ENCODE measurements at regions not wholly inside any gene's neighbourhood (a gene's known extent, or its start where the extent isn't known, plus 50 kb on each side); places are given as distances from the start of the nearest gene placed in this dataset.
"Not testable (repeated sequence)": the region's sequence is repeated elsewhere in the genome, so short reads cannot be mapped to it uniquely, and the experiment has no call there.

- no peak for DNase-seq
These were observed 199.5 kb downstream of the TBC1D2B start for GRCh38 chr15:77877869-77878577.

DNA sequence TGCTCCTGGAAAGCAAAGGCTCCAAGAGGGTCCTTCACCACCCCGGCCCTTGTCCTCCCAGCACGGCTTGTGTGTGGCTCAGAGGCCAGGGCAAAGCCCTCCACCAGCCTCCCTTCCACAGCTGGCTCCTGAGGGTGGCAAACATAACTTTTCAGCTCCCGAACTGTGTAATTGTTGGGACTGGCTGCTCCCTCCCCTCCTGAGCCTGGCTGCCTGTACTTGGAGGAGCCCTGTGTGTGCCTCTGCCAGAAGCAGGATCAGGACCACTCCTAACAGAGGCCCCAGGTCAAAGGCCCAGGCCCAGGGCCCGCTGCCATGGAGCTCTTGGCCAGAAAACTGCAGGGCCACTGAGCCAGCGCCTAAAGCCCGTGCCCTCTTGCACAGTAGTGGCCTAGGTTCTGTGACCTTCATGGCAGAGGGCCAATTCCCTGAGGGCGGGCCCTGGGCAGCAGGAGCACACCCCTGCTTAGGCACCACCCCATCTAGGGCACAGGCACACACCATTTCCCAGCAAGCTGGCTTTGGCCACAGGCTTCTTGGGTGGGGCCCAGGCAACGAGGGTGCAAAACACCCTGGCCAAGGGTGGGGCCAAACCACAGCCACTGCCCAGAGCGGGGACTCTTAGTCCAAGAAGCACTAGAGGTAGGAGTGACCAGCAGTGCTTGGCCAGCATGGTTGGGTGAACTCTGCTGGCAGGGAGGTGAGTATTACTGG lies 201.2 kb downstream of the TBC1D2B start:
- DNase-seq: not testable (repeated sequence)

DNA sequence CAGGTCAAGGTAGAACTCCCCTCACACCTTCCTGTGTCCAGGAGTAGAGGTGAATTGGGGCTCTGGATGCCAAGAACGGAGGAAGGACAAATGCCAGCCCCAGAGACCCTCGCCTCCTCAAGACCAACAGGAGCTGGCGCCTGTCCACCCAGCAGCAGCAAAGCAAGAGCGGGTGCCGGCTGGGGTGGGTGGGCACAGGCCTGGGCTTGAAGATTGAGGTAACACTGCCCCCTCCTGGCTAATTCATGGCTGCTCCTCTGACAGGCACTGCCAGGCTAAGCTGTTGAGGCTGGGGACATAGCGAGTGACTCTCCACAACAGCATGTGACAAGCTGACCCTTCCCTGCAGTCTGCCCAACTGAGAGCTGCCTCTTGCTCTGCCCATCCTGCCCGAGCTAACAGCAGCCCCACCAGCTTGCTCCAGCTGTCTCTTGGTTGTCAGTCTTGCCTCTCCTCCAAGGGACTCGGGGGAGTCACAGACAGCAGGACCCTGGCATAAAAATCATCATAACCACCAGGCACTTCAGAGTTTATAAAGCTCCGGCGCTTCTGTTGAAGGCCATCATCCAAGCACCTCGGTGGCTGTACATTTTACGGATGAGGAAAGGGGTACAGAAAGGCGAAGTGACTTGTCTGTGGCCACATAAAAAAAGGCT lies 202.3 kb downstream of the TBC1D2B start:
- DNase-seq: peak; percentile 22

GRCh38 chr15:77874063-77874462 lies 203.4 kb downstream of the TBC1D2B start:
- DNase-seq: no peak

DNA sequence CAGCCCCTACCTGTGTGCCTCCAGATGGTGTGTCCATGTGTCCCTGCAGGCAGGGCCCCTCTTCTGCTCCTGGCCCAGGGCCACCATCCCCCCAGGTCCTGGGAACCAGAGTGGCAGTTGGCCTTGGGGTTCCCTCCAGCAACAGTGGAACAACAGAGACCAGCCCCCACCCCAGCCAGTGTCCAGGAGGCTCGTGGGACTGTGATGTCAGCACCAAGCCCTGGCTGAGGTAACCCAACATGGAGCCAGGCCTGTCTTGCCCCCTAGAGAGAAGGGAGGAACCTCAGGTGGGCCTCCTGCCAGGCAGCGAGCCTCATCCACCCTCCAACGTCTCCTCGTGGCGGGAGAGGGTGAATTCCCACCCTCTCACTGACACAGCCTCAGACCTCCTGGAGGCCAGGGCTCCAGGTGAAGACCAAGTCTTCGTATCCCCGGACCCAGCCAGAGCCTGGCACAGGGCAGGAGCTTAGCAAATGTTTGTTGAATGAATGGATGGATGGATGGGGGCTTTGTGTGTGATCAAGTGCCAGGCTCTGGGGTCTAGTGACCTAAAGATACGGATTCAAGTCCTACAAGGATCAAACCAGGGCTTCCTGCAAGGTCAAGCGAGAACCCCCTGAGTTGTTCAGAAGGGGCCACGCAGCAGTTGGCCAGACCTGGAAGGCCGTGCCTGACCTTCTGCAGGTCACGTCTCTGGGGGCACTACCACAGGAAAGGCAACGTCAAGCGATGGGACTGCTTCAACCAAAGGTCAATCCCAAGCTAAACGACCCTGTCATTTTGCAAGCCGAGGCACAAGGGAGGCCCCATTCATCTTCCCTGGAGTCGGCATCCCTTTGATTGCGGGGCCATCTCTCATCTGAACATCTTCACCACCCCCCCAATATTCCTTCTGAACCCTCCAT lies 204.7 kb downstream of the TBC1D2B start:
- DNase-seq: not testable (repeated sequence)

DNA sequence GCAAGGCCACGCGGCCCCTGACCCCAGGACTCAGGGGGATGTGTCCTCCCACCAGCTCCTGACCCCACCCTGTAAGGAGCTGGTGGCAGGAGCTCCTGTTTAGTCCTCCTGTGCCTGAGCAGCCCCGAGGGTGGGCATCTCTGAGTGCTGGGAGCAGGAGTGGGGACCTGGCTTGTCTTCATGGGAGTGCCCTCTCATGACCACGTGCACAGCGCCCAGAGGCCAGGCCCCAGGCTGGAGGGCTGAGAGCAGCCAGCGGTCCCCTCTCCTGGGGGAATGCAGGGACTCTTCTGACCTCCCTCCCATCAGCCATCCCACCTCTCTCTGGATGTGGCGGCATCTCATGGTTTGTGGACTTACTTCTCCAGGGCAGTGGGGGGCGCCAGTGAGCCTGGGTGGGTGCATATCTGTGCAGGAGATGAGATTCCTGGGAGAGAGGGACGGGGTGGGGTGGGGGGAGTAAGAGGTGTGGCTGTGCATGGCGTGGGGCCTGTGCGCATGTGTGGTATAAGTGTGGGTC lies 205.6 kb downstream of the TBC1D2B start:
- no peak for DNase-seq

- DNase-seq: peak; percentile 11
These were observed 207.1 kb downstream of the TBC1D2B start for GRCh38 chr15:77870195-77871065.

DNA sequence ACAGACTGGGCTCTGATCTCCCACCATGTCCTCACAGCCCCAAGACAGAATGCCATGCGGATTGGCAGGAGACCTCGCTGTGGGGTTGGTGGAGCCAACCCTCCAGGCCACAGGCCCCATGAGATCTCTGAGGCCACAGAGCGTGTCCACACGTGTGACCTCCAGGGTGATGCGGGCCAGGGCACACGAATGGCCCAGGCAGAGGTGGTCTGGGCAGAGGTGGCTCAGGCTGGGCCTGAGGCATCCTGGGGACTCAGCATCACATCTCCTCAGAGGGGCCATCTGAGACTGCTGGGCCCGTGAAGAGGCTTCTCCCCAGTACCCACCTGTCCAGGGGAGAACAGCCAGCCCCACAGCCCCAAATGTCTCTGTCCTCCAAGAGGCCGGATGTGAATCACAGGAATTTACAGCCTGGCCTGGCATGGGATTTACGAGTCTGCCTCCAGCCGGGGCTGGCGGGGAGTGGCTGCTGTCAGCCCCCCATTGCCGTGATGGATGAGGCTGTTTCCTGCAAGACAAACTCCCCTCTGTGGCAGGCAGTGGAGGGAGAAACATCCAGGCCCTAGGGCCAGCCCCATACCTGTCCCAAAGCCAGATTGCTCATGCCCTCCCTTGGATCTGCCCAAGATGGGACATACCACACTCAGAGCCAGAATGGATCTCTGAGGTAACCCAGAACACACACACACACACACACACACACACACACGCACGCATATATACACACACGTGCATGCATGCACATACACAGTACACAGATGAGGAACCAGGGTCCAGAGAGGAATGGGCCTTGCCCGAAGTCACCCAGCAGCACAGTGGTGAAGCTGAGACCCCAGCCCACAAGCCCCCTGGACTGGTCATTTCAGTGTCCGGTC lies 208.3 kb downstream of the TBC1D2B start:
- no peak for DNase-seq

DNA sequence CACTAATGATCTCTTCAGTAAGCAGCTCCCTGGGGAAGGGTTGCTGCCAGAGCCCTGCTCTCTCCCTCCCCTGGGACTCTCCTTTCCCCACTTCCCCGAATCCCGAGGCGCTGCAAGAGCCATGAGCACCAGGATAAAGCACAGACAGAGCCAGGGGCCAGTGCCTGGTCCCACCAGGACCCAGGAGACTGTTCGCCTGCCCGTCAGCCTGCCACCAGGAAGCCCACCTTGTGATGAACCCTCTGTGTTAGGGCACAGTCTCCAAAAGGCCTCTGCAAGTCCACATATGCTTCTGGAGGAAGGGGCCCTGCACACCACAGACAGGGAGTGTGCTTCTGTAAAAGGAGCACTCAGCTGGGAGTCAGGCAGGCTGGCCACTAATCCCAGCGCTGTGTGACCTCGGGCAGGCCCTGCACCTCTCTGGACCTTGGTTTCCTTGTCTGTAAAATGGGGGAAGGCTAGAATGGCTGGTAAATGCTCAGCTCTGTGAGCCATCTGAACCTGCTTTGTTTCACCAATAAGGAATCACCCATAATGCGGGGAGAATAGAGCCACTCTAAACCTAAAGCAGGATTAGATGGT lies 209.4 kb downstream of the TBC1D2B start:
- DNase-seq: not testable (repeated sequence)

GRCh38 chr15:77867266-77868047 lies 210.1 kb downstream of the TBC1D2B start:
- DNase-seq: no peak

DNA sequence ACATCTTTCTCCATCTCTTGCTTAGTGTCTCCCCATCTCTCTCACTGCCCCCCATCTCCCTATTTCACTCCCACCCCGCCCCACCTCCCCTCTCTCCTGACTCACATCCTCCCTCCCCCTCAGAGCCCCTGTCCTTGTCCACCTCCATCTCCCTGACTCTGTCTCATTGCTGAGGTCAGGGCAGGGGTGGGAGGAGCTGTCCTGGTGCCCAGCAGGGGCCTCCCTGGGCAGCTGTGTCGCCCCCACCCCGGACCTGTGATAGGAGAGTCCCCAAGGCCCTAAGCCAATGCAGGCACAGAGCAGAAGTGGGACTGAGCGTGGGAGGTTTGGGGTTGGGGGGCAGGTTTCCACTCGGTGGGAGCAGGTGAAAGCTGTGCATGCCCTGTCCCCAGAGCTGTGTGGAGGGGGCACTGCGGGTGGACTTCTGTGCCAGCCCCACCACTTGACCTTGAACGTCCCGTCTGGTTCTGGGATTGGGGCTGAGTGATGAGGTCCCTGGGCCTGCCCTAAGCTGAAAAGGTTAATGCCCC lies 210.8 kb downstream of the TBC1D2B start:
- DNase-seq: no peak

DNA sequence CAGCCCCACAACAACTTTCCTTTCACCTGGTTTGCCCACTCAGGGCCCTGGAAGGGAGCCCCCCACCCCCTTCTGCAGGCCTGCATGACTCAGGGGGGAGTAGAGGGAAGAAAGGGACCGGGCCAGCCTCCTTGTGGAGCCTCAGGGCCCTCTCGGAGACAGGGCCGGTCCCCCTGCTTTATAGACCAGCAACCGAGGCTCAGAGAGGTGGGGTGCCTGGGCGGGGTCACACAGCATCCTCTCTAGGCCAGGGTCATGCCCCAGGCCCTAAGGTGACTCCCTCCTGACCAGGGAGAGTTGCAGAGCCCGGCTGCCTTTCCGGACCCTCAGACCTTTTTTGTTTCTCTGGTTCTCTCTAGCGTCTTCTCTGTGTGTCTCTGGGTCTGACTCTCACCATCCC lies 211.3 kb downstream of the TBC1D2B start:
- DNase-seq: no peak

- no peak for DNase-seq
These were observed 211.8 kb downstream of the TBC1D2B start for GRCh38 chr15:77865701-77866100.

GRCh38 chr15:77865106-77865610 lies 212.4 kb downstream of the TBC1D2B start:
- DNase-seq: no peak

DNA sequence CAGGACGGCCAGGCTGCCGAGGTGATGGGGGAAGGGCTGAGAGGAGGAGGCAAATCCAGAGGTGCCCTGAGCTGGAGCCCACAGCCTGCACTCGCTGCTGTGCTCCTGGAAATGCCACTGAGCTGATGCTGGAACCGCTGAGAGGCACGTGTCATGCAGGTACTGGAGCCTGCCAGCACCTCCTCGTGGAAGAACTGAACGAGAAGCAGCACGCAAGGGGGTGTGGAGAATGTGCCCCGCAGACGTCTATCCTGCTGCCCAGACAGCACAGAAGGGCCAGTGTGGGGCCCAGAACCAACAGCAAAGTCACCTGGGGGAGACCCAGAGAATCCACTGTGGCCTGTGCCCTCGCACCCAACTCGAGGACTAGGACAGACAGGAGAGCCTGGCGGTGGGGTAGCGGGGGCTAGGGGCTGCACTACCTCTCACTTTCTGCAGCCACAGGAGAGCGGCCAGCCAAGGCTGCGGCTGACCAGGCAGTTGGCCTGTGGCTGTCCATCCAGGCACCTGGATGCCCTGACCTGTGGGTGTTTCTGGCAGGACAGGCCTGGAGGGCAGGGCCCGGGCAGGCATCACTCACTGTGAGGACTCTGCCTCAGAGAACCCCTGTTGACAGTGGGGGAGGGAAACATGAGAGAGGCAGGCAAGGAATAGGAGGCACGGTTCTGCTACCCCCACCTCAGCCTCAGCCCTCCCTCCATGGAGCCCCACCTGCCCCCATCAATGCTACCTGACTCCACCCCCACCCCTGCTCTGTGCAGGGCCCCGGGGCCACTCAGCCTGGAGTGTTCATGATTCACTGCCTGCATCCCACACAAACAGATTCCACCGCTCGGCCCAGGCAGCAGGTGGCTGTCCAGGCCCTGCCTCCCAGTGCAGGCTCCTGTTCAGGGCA lies 213.1 kb downstream of the TBC1D2B start:
- DNase-seq: no peak

GRCh38 chr15:77863491-77864105 lies 213.9 kb downstream of the TBC1D2B start:
- DNase-seq: no peak

DNA sequence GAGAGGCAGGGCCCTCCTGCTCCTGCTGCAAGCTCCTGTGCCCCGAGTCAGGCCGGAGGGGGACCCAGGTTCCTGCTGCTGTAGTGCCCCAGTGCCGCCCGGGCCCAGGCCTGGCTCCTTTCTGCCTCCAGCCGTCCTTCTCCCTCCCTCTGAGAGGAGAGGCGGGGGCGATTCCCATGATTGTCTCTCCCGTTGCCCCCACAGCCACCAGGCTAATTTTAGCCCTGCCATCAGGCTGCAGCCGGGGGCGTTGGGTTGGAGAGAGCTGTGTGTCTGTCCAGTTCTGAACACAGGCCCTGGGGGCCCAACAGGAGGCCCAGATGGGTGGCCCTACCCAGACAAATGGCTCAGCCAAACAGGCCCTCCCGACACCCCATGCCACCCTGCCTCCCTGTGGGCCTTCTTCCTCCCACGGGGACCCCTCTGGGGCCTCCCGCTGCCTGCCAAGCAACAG lies 214.8 kb downstream of the TBC1D2B start:
- no peak for DNase-seq

Measured in CD4-positive, alpha-beta T cell treated with Interleukin-17A for 1 hour (primary cell).